ENCODE measurements at regions not wholly inside any gene's neighbourhood (a gene's known extent, or its start where the extent isn't known, plus 50 kb on each side); places are given as distances from the start of the nearest gene placed in this dataset.

DNA sequence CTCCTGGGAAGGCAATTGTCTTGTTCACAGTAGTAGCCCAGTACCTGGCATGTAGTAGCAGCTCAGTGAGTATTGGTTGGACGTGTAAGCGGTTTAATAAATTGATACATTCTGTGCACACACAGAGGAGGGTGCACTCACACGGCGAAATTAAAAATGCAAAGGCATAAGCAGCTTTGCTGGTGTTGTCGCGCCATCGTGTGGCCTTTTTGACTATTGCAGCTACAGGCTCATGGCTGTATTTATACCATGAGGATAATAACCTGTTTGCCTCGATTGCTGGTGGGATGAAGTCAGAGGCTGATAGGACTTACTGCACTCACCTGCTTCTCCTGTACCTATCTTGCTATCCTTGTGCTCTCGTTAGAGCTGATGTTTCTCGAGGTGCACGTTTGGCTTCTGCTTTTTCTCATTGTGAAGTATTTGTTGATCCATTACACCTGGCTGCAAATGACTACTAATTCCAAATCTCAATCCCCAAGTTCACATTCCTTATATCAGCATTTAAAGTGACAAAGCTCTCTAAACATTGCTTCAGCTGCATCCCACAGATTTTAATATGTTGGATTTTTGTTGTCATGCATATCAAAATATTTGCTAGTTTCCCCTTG lies 61.5 kb downstream of the TBXT start:
- DNase-seq (ENCODE audit: low read depth), result peak; percentile 36

DNA sequence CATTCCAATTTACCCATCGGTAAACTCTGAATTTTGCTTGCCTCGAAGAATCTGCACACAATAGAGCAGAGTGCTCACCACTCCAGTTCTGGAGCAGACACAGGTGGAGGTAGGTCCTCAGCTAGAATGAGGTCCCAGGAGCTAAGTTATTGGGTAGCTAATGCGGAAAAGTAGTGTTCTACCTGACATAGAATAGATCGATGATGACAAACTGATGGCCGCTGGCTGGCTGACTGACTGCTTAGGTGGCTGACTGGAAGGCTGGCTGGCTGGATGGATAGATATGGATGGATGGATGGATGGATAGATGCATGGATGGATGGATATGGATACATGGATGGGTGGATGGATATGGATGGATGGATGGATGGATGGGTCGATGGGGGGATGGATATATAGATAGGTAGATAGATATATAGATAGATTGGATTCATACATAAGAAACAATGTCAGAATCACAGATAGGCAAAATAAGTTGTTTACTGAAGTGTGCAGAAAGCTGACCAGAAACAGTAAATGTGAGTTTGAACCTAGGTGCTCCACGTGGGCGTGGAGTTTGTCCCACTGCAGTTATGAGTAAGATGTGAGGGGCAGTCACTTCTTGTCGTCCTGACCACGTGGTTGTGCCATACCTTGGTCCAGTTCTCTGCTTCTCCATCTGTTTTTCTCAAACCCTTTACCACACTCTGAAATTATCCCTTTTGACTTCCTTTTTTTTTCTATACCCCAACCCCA lies 62.1 kb downstream of the TBXT start:
- no peak for DNase-seq (ENCODE audit: low read depth)

DNA sequence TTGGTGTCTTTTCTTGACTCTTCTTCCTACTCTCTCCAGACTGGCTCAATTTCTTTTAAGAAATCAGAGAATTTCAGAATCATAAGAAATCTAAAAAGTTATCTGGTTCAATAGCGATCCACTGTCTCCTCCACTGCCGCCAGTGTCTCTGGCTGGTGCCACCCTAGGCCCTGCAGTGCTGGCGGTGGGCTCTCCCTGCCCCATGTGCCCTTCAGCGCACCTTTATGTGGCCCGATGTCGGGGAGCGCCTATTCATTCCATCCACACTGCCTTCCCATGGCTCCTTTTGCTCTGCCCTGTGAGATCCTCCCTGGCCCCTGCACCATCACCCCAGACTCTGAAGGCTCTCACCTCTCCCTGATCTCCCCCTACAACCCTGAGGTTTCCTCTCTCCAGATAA lies 62.8 kb downstream of the TBXT start:
- no peak for DNase-seq (ENCODE audit: low read depth)

DNA sequence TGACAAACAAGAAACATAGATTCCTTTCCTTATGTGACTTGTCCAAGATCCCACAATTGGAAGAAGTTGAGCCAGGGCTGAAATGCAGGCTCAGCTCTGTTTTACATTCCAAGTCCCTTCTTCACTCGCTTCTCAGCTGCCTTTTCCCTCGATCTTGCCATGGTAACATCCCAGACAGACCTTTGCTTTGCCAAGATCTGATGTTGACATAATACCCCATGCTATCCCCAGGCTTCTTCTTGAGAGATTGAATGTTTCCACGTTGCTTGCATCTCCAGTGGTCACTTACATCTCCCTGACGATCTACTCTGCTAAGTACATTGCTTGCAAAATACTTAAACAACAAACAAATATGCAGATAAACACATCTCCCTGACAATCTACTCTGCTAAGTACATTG lies 63.5 kb downstream of the TBXT start:
- no peak for DNase-seq (ENCODE audit: low read depth)

GRCh38 chr6:166101819-166102419 lies 65.7 kb downstream of the TBXT start:
- DNase-seq (ENCODE audit: low read depth), result no peak

GRCh38 chr6:166097914-166098522 lies 69.6 kb downstream of the TBXT start:
- no peak for DNase-seq (ENCODE audit: low read depth)

DNA sequence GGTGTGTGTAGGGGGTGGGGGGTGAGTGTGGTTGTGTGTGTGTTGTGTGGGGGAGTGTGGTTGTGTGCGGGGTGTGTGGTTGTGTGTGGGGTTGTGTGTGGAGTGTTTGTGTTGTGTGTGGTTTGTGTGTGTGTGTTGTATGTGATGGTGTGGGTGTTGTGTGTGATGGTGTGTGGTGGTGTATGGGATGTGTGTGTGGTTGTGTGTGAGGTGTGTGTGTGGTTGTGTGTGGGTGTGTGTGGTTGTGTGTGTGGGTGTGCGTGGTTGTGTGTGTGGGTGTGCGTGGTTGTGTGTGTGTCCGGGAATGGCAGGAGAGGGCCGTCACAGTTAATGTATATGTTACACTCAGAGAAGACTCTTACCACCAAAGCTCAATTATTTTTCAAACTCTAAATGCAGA lies 79.8 kb downstream of the TBXT start:
- no peak for DNase-seq (ENCODE audit: low read depth)

GRCh38 chr6:166087246-166087645 lies 80.4 kb downstream of the TBXT start:
- DNase-seq (ENCODE audit: low read depth), result no peak

GRCh38 chr6:166085500-166085899 lies 82.2 kb downstream of the TBXT start:
- no peak for DNase-seq (ENCODE audit: low read depth)

DNA sequence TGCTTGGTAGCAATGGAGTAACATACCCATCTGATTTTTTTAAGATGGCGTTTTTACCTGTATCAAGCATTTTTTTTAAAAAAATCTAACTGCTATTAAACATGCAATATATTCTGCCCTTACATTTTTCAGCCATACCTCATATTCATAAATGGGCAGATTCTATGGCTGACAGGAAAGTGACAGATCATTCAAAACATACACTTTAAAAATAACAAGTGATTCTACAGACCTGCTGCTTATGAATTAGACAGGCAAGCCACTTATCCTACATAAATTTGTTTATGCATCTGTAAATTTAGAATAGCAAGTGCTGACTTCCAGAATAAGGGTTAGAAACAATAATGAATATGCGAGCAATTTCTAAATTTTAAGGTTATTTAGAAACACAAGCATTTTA lies 82.7 kb downstream of the TBXT start:
- no peak for DNase-seq (ENCODE audit: low read depth)

- no peak for DNase-seq (ENCODE audit: low read depth)
Observed at GRCh38 chr6:166079841-166080240, 87.8 kb downstream of the TBXT start.

DNA sequence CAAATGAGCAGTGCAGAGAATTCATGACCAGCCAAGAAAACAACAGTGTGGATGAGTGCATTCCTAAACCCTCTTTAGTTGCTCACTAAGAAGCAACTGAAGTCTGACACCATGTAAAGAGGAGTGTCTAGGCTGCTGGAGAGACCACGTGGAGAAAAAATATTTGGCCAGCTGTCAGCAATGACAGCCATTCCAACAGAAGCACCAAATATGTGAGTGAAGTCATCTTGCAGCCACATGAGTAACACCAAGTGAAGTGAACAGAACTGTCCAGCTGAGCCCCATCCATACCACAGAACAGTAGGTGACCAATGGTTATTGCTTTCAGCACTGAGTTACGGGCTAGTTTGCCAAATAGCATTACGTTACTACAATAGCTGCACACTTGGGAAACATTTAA lies 89.4 kb downstream of the TBXT start:
- no peak for DNase-seq (ENCODE audit: low read depth)

- DNase-seq (ENCODE audit: low read depth), result no peak
Observed at GRCh38 chr6:166076625-166077024, 91.0 kb downstream of the TBXT start.

DNA sequence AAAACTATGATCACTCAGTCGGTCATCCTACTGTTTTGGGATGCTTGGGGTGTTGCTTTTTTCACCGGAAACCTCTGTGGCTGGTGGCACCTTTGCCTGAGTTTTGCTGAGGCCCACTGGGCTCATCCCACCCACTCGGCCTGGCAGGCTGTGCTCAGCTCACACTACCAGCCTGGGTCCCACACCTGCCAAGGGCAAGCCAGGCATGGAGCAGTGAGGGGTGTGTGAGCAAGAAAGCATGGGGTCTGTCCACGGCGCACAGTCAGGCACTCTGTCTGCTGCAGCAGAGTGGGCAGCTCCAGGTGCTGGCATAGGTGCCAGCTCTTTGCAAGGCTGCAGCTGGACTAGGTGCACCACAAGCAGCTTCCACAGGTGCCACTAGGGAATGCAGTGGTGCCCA lies 91.7 kb downstream of the TBXT start:
- DNase-seq (ENCODE audit: low read depth), result no peak

DNA sequence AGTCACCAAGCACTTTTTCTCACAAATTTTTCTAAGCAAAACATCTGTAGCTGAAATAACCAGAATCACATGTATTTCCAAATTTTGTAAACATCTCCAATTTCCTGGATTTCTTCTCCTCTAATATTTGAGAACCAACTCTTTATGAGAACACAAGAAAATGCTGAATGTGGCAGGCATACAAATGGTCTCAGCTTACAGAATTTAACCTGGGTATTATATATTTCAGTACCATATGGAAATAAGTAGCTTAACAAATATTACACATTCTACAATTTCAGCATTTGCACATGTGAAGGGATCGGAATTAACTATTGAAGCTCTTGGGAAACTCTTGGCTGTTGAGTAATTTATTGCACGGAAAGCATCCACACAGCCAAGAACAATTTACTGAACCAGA lies 92.5 kb downstream of the TBXT start:
- DNase-seq (ENCODE audit: low read depth), result no peak

DNA sequence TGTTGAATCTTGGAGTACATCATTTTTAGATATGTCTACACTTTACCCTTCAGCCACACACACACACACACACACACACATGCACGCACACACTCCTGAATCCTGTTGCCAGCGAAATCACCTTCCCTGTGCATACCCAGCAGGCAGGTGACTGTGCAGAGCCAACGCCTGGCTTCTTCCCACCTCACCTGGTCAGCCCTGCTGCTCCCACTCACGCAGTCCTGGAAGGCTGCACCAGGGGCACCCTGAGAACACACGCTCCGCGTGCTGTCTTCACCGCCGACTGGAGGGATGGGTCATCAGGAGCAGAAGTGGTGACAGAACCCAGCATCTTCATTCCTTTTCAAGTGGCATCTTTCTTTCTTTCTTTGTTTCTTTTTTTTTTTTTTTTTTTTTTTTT lies 94.6 kb downstream of the TBXT start:
- DNase-seq (ENCODE audit: low read depth), result no peak

- DNase-seq (ENCODE audit: low read depth), result no peak
Observed at GRCh38 chr6:166068768-166069167, 98.9 kb downstream of the TBXT start.

GRCh38 chr6:166058064-166058739 lies 109.4 kb downstream of the TBXT start:
- DNase-seq (ENCODE audit: low read depth), result no peak

DNA sequence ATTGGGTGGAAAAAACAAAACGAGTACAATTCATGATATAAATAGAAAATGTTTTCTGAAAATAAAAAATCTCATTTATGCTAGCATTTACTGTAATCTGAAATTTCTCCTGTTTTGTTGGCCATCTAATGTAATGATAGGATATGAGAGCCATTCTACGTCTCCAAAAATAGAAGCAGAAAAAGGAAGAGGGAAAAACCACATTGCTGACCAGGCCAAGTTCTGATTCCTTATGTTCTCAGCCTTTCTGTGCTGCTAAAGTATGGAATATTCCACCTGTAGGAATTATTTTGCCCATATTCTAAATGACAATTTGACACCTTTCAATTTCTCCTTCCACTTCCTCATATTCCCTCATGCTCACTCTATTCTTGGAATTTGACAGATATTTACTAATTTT lies 110.2 kb downstream of the TBXT start:
- no peak for DNase-seq (ENCODE audit: low read depth)

DNA sequence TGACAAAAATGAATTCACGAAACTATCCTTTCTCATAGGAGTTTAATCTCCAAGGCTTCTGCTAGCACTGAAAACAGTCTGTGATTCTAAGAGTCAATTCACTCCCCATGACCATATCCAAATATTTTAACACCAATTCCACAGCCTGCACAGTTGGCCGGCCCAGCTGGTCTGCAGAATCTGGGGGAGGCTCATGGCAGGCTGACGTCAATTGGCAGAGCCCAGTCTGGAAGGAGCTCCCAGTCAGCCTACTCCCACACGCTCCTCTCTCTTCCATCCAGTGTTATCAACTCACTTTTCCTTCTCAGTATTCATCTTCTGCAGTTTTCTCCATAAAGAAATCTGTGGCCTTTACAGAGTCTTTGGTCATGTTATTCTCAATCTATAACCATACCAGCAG lies 111.0 kb downstream of the TBXT start:
- DNase-seq (ENCODE audit: low read depth), result no peak

DNA sequence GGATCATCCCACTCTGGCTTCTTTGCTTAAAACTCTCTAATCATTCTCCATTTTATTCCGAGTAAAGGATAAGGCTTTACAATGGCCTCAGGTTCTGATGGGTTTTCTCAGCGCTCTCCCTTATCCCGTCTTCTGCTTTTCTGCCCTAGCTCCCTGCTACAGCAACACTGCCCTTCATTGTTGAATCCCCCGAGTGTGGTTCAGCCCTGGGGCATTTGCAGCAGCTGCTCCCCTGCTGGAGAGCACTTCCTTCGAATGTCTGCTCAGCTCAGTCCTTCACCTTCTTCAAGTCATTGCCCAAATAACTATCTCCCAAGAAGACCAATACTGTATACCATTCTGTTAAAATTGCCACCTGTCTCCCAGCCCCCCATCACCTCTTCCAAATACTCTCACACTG lies 111.8 kb downstream of the TBXT start:
- no peak for DNase-seq (ENCODE audit: low read depth)

GRCh38 chr6:166052837-166053236 lies 114.8 kb downstream of the TBXT start:
- no peak for DNase-seq (ENCODE audit: low read depth)

DNA sequence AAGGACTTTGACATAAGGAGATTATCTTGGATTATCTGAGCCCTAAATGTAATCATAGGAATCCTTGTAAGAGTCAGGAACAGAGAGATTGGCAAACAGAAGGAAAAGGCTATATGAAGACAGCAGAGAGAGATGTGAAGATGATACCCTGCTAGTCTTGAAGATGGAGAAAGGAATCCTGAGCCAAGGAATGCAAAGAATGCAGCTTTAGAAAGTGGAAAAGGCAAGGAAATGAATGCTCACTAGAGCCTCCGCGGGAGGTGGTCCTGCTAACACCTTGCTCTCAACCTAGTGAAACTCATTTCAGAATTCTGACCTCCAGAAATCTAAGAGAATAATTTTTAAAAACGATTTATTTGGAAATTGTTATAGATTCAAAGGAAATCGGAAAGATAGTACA lies 117.1 kb downstream of the TBXT start:
- DNase-seq (ENCODE audit: low read depth), result no peak

All from T follicular helper cell (primary cell).